Ureter (tissue), 1 donor: ENCODE measurements at regions not wholly inside any gene's neighbourhood (a gene's known extent, or its start where the extent isn't known, plus 50 kb on each side); places are given as distances from the start of the nearest gene placed in this dataset.
"Not testable (repeated sequence)": the region's sequence is repeated elsewhere in the genome, so short reads cannot be mapped to it uniquely, and the experiment has no call there.

Experiments
- DNase-seq: peaks from one replicate; pipeline ENCODE4 v3.0.0-alpha.2; 2020; ENCODE audit warnings: low spot score
- donor health status: DM: yes; HTN: yes; CAD: no.

DNA sequence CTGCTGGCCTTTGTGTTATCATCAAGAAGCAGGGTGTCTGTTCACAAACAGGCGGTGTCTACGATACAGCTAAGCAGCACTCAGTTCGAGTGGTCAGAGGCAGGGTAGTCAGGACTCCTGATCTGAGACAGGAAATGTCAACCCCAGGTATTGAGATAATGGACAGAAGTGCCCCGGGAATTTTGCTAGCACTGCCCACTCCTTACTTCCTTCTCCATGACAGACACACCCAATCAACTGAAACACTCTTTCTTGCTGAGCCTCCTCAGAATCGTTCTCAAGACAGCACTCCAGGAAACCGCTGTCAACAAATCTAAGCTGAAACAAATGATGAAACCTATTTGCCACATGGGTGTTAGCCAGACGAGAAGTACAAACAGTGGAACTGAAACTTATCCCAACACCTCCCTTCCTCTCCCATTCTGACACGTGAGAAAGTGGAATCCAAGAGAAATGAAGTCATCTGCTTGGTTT, 109.3 kb downstream of the GTF2IRD2B start:
- DNase-seq = not testable (repeated sequence)

DNA sequence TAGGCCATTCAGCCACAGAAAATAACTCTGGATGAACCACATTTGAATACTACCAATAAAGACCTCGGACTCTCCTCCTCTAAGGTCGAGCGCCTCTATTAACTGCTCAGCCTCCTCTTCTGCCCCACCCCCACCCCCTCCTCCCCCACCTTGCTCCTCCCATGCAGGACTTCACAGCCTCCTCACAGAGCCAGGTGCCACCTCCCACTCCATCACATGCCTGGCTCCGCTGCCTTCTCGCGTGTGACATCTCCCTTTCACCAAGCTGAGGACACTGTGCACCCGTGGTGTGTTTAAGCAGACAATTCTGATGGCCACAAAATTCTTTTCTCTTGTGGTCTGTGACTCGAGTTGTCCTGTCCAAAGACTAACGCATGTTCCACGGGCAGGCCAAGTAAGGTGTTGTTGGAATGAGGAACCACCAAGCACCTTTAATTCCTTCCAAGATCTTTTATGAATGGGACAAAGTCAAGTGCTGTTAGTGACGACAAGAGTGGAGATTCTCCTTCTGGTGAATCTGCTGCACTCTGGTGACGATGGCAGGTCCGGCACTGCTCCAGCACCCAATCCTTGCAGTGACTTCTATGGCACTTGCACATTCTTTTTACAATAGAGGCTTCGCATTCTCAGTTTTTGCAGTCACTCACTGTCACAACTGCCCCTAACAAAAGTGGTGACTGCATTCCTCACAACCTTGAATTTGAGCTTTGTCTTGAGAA, 113.1 kb downstream of the GTF2IRD2B start:
- not testable (repeated sequence) for DNase-seq

DNA sequence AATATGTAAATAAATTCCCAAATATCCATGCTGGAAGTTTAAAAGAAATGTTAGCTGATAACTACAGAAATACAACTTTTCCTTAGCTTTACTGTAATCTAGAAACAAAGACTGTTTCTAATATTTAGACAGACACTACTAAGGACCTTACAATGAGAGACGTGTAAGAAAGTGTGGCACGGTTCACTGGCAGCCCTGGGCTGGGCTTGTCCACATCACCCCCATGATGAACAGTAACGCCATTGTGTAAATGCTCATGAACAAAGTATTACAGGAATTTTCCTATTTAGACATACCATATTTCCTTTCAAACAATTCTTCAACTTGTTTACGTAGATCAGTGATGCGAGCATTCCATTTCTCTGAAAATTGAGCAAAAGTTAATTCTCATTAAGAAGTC, 123.1 kb downstream of the GTF2IRD2B start:
- not testable (repeated sequence) for DNase-seq

GRCh38 chr7:75216963-75217362, 124.6 kb downstream of the GTF2IRD2B start:
- DNase-seq = not testable (repeated sequence)

- DNase-seq = not testable (repeated sequence)
Observed at GRCh38 chr7:75226102-75226501, 133.7 kb downstream of the GTF2IRD2B start.

DNA sequence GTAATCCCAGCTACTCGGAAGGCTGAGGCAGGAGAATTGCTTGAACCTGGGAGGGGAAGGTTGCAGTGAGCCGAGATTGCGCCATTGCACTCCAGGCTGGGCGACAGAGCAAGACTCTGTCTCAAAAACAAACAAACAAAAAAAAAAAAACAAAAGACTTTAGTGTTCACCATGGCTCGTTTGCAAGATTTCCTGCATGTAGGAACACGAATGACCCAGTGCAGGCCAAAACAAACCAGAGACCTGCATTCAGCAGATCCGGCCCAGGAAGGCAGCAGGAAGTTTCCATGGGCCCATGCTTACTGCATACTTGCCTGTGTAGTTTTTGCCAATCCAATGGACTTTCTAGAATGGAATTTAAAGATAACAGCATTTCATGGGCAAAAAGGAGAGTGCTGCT, 137.2 kb downstream of the GTF2IRD2B start:
- DNase-seq = not testable (repeated sequence)

GRCh38 chr7:75230558-75230957, 138.2 kb downstream of the GTF2IRD2B start:
- DNase-seq = not testable (repeated sequence)

DNA sequence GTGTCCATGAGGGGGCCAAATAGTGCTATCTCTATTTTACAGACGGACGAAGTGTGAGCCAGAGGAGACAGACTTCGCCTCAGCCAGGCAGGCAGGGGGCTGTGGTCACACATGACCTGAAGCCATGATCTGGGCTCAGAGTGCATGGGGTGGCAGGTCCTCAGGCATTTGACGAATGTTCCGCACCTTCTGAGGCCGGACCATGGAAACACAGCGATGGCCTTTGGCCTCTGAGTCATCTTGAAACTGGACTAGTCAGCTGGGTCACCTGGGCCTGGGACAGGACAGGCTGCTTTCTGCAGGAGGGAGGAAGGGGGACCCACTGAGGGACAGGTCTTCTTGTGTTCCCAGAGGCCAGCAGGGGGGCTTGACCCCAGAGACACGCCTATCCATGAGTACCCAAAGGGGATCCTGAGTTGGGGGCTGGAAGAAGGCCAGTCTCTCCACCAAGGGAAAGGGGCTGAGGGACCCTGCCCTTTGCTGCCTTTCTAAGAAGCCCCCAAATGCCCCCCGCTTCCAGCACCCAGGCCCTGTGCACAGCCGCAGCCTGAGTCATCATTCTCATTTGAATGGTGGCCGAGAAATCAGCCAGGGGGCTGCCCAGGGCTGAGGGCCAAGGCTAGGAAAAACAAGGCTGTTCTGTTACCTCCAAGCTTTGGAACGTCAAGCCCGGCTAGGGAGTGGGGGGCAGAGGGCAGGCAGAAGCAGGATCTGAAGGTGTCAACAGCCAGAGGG, 142.9 kb downstream of the GTF2IRD2B start:
- DNase-seq = not testable (repeated sequence)

DNA sequence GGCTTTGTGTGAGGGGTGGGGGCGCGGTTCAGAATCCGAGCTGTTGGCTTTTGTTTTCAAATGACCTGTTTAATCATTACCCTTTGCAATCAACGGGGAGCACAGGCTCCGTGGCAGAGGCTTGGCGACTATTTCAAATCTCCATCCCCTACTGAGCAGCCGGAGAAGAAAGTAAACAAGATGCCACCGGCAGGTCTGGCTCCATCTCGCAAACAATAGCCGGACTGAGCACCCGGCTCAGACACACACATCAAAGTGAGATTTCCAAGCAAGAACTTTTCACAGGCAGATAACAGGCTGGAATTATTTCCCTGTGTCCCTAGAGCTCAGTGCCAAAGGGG, 143.4 kb downstream of the GTF2IRD2B start:
- not testable (repeated sequence) for DNase-seq

GRCh38 chr7:75237255-75238187, 145.1 kb downstream of the GTF2IRD2B start:
- DNase-seq = peak; percentile 60

GRCh38 chr7:75238309-75238708, 145.9 kb downstream of the GTF2IRD2B start:
- not testable (repeated sequence) for DNase-seq

- DNase-seq = not testable (repeated sequence)
Observed at GRCh38 chr7:75243638-75244037, 151.2 kb downstream of the GTF2IRD2B start.

DNA sequence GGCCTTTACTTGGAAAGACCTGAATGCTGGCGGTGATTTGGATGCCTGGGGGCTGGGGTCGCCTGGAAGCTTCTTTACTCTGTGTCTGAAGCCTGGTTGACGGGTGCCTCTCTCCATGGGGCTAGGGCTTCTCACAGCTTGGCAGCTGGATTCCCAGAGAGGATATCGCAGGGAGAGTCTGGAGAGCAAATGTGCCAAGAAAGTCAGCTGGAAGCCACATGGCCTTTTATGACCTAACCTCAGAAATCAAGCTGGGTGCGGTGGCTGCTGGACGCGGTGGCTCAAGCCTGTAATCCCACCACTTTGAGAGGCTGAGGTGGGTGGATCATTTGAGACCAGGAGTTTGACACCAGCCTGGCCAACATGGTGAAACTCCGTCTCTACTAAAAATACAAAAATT, 147.2 kb upstream of the TRIM73 start:
- not testable (repeated sequence) for DNase-seq

DNA sequence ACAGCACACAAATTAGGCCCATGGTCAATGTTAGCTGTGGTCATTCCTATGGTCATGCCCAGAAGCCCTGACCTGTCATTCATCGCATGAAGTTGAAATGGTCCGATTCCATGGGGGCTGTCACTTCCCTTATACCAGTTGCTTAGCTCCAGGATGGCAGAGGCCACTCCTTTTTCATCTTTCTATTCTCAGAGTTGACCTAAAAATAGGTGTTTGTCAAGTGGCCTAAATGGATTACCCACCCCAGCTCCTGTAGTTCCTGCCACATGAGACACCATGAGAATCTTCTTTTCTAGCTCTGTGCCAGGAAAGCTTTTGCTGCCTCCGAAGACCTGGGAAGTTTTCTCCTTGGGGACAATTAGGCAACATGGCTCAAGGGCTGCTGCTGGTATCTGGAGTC, 141.2 kb upstream of the TRIM73 start:
- not testable (repeated sequence) for DNase-seq

- DNase-seq = not testable (repeated sequence)
Observed at GRCh38 chr7:75257442-75257841, 138.0 kb upstream of the TRIM73 start.

- not testable (repeated sequence) for DNase-seq
Observed at GRCh38 chr7:75259454-75260003, 135.9 kb upstream of the TRIM73 start.

DNA sequence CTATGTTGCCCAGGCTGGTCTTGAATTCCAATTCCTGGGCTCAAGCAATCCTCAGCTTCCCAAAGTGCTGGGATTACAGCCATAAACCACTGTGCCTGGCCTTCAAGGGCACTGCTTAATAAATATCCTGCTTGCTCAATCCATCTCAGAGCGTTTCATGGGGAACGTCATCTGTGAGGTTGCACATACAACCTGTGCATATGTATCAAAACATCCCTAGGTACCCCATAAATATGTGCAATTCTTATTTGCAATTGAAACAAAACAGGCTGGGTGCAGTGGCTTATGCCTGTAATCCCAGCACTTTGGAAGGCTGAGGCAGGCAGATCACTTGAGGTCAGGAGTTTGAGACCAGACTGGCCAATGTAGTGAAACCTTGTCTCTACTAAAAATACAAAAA, 133.8 kb upstream of the TRIM73 start:
- DNase-seq = not testable (repeated sequence)

DNA sequence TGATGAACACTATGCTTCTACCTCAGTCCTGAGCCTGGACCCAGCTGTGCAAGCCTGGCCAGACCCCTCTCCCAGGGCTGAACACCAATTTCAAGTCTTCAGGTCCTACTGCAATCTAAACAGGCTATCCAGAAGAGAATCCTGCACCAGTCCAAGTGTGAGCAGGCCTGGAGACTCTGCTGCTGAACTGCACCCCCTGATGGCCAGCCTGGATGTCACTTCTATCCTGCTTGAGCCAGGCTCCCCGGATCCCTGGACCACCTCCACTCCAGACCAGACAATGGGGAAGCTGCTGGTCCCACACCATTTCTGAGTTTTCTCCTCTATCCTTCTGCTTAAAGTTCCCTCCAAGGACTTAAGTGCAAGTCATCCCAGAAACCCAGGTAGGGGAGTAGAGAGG, 127.3 kb upstream of the TRIM73 start:
- not testable (repeated sequence) for DNase-seq

- DNase-seq = not testable (repeated sequence)
Observed at GRCh38 chr7:75269159-75269558, 126.3 kb upstream of the TRIM73 start.

- DNase-seq = not testable (repeated sequence)
Observed at GRCh38 chr7:75274114-75274513, 121.3 kb upstream of the TRIM73 start.
